Esophagus muscularis mucosa (tissue), 3 donors: ENCODE measurements at regions not wholly inside any gene's neighbourhood (a gene's known extent, or its start where the extent isn't known, plus 50 kb on each side); places are given as distances from the start of the nearest gene placed in this dataset.

Experiments
- POLR2A ChIP-seq: fragments of 450-650 bp; IDR thresholded peaks from one replicate; pipeline ENCODE4 v1.6.1; 2017; ENCODE audit warnings: antibody characterized with exemption, moderate library complexity, mild to moderate bottlenecking, low read depth
- TF ChIP-seq, protein P1 (sequence below), 3 experiments: fragments of 200-600 bp in 2 of 3; fragments of 450-650 bp in 1 of 3; sonication (generic) in 2 of 3; IDR thresholded peaks; one replicate each; pipeline ENCODE4 v1.5.1; 2017 to 2019; ENCODE audit warnings: antibody characterized with exemption in 3 of 3, mild to moderate bottlenecking in 2 of 3, moderate library complexity in 1 of 3

DNA sequence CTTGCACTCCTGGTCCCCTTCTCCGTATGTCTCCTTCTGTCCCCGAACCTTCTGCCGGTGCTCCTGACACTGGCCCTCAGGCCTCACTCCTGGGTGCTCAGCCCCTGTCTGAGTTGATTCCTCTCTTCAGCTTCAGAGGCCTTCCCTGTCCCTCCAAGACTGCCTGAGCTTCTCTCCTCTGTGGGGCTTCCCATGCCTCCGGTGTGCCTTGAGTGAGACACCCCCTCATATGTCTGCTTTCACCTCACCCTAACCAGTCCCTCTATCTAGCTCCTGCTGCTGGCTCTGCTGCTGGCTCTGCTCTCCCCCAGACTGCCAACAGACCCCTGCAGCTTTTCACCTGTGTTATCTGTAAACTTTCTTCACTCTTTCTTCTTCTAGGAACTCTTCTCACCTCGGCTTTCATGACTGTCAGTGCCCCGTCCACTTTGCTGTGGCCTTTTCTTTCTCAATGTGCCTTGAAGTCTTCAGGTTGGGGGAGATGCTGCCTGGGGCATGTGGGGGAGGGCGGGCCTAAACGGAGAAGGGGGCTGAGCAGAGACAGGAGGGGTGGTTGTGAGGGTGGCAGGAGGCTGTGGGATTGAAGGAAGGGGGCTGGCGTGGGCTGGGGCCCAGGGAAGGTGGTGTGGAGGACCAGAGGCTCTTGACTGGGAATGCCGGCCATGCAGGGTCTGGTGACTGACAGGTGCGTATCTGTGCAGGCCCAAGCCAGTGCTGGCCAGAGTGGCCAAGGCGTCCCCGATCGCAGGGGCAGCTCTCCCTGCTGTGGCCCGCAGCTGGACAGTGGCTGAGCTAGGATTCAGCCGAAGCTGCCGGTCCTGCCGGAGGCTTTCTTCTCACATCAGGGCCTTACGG lies 81.3 kb downstream of the METRNL start:
- no peak for TF ChIP-seq POLR2A
- TF ChIP-seq, protein P1, sequence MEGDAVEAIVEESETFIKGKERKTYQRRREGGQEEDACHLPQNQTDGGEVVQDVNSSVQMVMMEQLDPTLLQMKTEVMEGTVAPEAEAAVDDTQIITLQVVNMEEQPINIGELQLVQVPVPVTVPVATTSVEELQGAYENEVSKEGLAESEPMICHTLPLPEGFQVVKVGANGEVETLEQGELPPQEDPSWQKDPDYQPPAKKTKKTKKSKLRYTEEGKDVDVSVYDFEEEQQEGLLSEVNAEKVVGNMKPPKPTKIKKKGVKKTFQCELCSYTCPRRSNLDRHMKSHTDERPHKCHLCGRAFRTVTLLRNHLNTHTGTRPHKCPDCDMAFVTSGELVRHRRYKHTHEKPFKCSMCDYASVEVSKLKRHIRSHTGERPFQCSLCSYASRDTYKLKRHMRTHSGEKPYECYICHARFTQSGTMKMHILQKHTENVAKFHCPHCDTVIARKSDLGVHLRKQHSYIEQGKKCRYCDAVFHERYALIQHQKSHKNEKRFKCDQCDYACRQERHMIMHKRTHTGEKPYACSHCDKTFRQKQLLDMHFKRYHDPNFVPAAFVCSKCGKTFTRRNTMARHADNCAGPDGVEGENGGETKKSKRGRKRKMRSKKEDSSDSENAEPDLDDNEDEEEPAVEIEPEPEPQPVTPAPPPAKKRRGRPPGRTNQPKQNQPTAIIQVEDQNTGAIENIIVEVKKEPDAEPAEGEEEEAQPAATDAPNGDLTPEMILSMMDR (IDR thresholded peaks at IDR 0.05): no peak
